Activated CD4-positive, alpha-beta memory T cell treated with anti-CD3 and anti-CD28 coated beads, Interleukin-2, amount 10 ng/mL, durations not matched to agents 7 days and 5 days (primary cell): ENCODE measurements at regions not wholly inside any gene's neighbourhood (a gene's known extent, or its start where the extent isn't known, plus 50 kb on each side); places are given as distances from the start of the nearest gene placed in this dataset.

ENCODE experiments used
- CTCF ChIA-PET: fragments of 350-600 bp; sonication (Branson Sonifier 250); formaldehyde crosslinking; loops from one replicate; lab custom pipeline; 2021; ENCODE audit warnings: antibody characterized with exemption, inconsistent platforms; lab: Charles Lee
- POLR2A ChIA-PET: fragments of 350-600 bp; sonication (Branson Sonifier 250); formaldehyde crosslinking; loops from one replicate; lab custom pipeline; 2021; ENCODE audit warnings: antibody characterized with exemption; lab: Charles Lee
- DNase-seq: peaks from one replicate; pipeline ENCODE4 v3.0.0-alpha.2; 2020
- H3K27ac Mint-ChIP-seq: one replicate; pipeline ENCODE4 v1.8.0; 2021; ENCODE audit warnings: mild to moderate bottlenecking, mixed read lengths
- H3K27me3 Mint-ChIP-seq: one replicate; pipeline ENCODE4 v1.8.0; 2021; ENCODE audit warnings: mixed read lengths
- H3K36me3 Mint-ChIP-seq: one replicate; pipeline ENCODE4 v1.8.0; 2021; ENCODE audit warnings: low read depth, mixed read lengths
- H3K4me1 Mint-ChIP-seq: one replicate; pipeline ENCODE4 v1.8.0; 2021; ENCODE audit warnings: mixed read lengths
- H3K4me3 Mint-ChIP-seq: one replicate; pipeline ENCODE4 v1.8.0; 2021; ENCODE audit warnings: mild to moderate bottlenecking, mixed read lengths
- H3K9me3 Mint-ChIP-seq: one replicate; pipeline ENCODE4 v1.8.0; 2021; ENCODE audit warnings: mixed read lengths

GRCh38 chr4:65924843-65925242 lies 254.6 kb upstream of the EPHA5 start:
- ChIA-PET CTCF (no interaction called here), POLR2A (no interaction called here)
- Mint-ChIP-seq H3K36me3 (no peaks in the 10 kb centered on the region), H3K4me3 (no peak overlapping the region), H3K27me3 (no peaks in the 10 kb centered on the region), H3K27ac (no peak overlapping the region), H3K4me1 (no peaks in the 10 kb centered on the region), H3K9me3 (peaks cover 12% of the 10 kb centered on the region)
- DNase-seq: no peak

GRCh38 chr4:65923616-65924015 lies 253.3 kb upstream of the EPHA5 start:
- Mint-ChIP-seq H3K27me3 (no peaks in the 10 kb centered on the region), H3K4me3 (no peak overlapping the region), H3K36me3 (no peaks in the 10 kb centered on the region), H3K27ac (no peak overlapping the region), H3K9me3 (peaks cover 12% of the 10 kb centered on the region), H3K4me1 (no peaks in the 10 kb centered on the region)
- DNase-seq: no peak
- ChIA-PET POLR2A (no interaction called here), CTCF (no interaction called here)

- no peaks in the 10 kb centered on the region for H3K4me1 Mint-ChIP-seq
Measured at GRCh38 chr4:65921180-65921579, 250.9 kb upstream of the EPHA5 start.

GRCh38 chr4:65918872-65919271 lies 248.6 kb upstream of the EPHA5 start:
- Mint-ChIP-seq H3K4me1 (no peaks in the 10 kb centered on the region), H3K4me3 (no peak overlapping the region), H3K9me3 (peaks cover 12% of the 10 kb centered on the region), H3K27me3 (no peaks in the 10 kb centered on the region), H3K27ac (no peak overlapping the region), H3K36me3 (no peaks in the 10 kb centered on the region)
- CTCF ChIA-PET: no interaction called here
- DNase-seq: no peak
- POLR2A ChIA-PET: no interaction called here

More at GRCh38 chr4:65921180-65921579, 250.9 kb upstream of the EPHA5 start:
- H3K27me3 Mint-ChIP-seq: no peaks in the 10 kb centered on the region
- no peak overlapping the region for H3K4me3 Mint-ChIP-seq
- H3K9me3 Mint-ChIP-seq: peaks cover 14% of the 10 kb centered on the region
- no peaks in the 10 kb centered on the region for H3K36me3 Mint-ChIP-seq
- ChIA-PET CTCF (no interaction called here), POLR2A (no interaction called here)
- H3K27ac Mint-ChIP-seq: no peak overlapping the region
- DNase-seq: no peak

GRCh38 chr4:65918212-65918611 lies 247.9 kb upstream of the EPHA5 start:
- CTCF ChIA-PET: no interaction called here
- no peaks in the 10 kb centered on the region for H3K4me1 Mint-ChIP-seq
- no peaks in the 10 kb centered on the region for H3K27me3 Mint-ChIP-seq
- no peak overlapping the region for H3K27ac Mint-ChIP-seq
- DNase-seq: no peak
- H3K9me3 Mint-ChIP-seq: peaks cover 12% of the 10 kb centered on the region
- no peak overlapping the region for H3K4me3 Mint-ChIP-seq
- H3K36me3 Mint-ChIP-seq: no peaks in the 10 kb centered on the region
- POLR2A ChIA-PET: no interaction called here

- Mint-ChIP-seq H3K4me3 (no peak overlapping the region), H3K4me1 (no peaks in the 10 kb centered on the region), H3K27me3 (no peaks in the 10 kb centered on the region), H3K9me3 (peaks cover 13% of the 10 kb centered on the region), H3K27ac (no peak overlapping the region), H3K36me3 (no peaks in the 10 kb centered on the region)
- POLR2A ChIA-PET: no interaction called here
- no peak for DNase-seq
- CTCF ChIA-PET: no interaction called here
Measured at GRCh38 chr4:65917486-65917885, 247.2 kb upstream of the EPHA5 start.

- Mint-ChIP-seq H3K9me3 (peaks cover 4% of the 10 kb centered on the region), H3K4me1 (no peaks in the 10 kb centered on the region), H3K36me3 (no peaks in the 10 kb centered on the region), H3K27me3 (no peaks in the 10 kb centered on the region), H3K27ac (no peak overlapping the region), H3K4me3 (no peak overlapping the region)
- POLR2A ChIA-PET: no interaction called here
- CTCF ChIA-PET: no interaction called here
- DNase-seq: no peak
Measured at GRCh38 chr4:65911720-65912119, 241.4 kb upstream of the EPHA5 start.

GRCh38 chr4:65893957-65894755 lies 223.9 kb upstream of the EPHA5 start:
- ChIA-PET POLR2A (no interaction called here), CTCF (no interaction called here)
- Mint-ChIP-seq H3K27me3 (no peaks in the 10 kb centered on the region), H3K4me3 (no peak overlapping the region), H3K36me3 (no peaks in the 10 kb centered on the region), H3K4me1 (no peaks in the 10 kb centered on the region), H3K27ac (no peak overlapping the region), H3K9me3 (peaks cover 11% of the 10 kb centered on the region)
- DNase-seq: no peak

GRCh38 chr4:65893271-65893670 lies 223.0 kb upstream of the EPHA5 start:
- Mint-ChIP-seq H3K9me3 (peaks cover 5% of the 10 kb centered on the region), H3K36me3 (no peaks in the 10 kb centered on the region), H3K27me3 (no peaks in the 10 kb centered on the region), H3K4me3 (no peak overlapping the region), H3K4me1 (no peaks in the 10 kb centered on the region), H3K27ac (no peak overlapping the region)
- ChIA-PET CTCF (no interaction called here), POLR2A (no interaction called here)
- DNase-seq: no peak

GRCh38 chr4:65880594-65880993 lies 210.3 kb upstream of the EPHA5 start:
- H3K4me1 Mint-ChIP-seq: no peaks in the 10 kb centered on the region
- H3K4me3 Mint-ChIP-seq: no peak overlapping the region
- no peak for DNase-seq
- CTCF ChIA-PET: no interaction called here
- POLR2A ChIA-PET: no interaction called here
- no peak overlapping the region for H3K27ac Mint-ChIP-seq
- H3K27me3 Mint-ChIP-seq: no peaks in the 10 kb centered on the region
- H3K9me3 Mint-ChIP-seq: peaks cover 3% of the 10 kb centered on the region
- no peaks in the 10 kb centered on the region for H3K36me3 Mint-ChIP-seq

- no peaks in the 10 kb centered on the region for H3K36me3 Mint-ChIP-seq
- no peak overlapping the region for H3K27ac Mint-ChIP-seq
- peaks cover 4% of the 10 kb centered on the region for H3K9me3 Mint-ChIP-seq
- ChIA-PET CTCF (no interaction called here), POLR2A (no interaction called here)
- H3K27me3 Mint-ChIP-seq: no peaks in the 10 kb centered on the region
- DNase-seq: no peak
- H3K4me1 Mint-ChIP-seq: no peaks in the 10 kb centered on the region
- no peak overlapping the region for H3K4me3 Mint-ChIP-seq
Measured at GRCh38 chr4:65868096-65868824, 198.0 kb upstream of the EPHA5 start.

- no peaks in the 10 kb centered on the region for H3K27me3 Mint-ChIP-seq
- no peaks in the 10 kb centered on the region for H3K36me3 Mint-ChIP-seq
- H3K27ac Mint-ChIP-seq: no peak overlapping the region
- no peaks in the 10 kb centered on the region for H3K4me1 Mint-ChIP-seq
- ChIA-PET CTCF (no interaction called here), POLR2A (no interaction called here)
- H3K4me3 Mint-ChIP-seq: no peak overlapping the region
- H3K9me3 Mint-ChIP-seq: no peaks in the 10 kb centered on the region
- DNase-seq: no peak
Measured at GRCh38 chr4:65865489-65865888, 195.2 kb upstream of the EPHA5 start.

GRCh38 chr4:65861993-65862392 lies 191.7 kb upstream of the EPHA5 start:
- no peaks in the 10 kb centered on the region for H3K27me3 Mint-ChIP-seq
- peaks cover 3% of the 10 kb centered on the region for H3K9me3 Mint-ChIP-seq
- no peaks in the 10 kb centered on the region for H3K36me3 Mint-ChIP-seq
- no peak for DNase-seq
- ChIA-PET CTCF (no interaction called here), POLR2A (no interaction called here)
- H3K4me1 Mint-ChIP-seq: no peaks in the 10 kb centered on the region
- no peak overlapping the region for H3K27ac Mint-ChIP-seq
- H3K4me3 Mint-ChIP-seq: no peak overlapping the region
